ENCODE measurements at regions not wholly inside any gene's neighbourhood (a gene's known extent, or its start where the extent isn't known, plus 50 kb on each side); places are given as distances from the start of the nearest gene placed in this dataset.

- DNase-seq (ENCODE audit: low spot score): no peak
These were observed 124.8 kb upstream of the AJAP1 start for GRCh38 chr1:4529446-4530165.

GRCh38 chr1:4530166-4530785 is 124.1 kb upstream of the AJAP1 start:
- no peak for DNase-seq (ENCODE audit: low spot score)

GRCh38 chr1:4531842-4532241 is 122.6 kb upstream of the AJAP1 start:
- DNase-seq (ENCODE audit: low spot score): no peak

- no peak for DNase-seq (ENCODE audit: low spot score)
These were observed 121.8 kb upstream of the AJAP1 start for GRCh38 chr1:4532656-4533055.

- DNase-seq (ENCODE audit: low spot score): no peak
These were observed 107.5 kb upstream of the AJAP1 start for GRCh38 chr1:4546911-4547310.

GRCh38 chr1:4549930-4550329 is 104.5 kb upstream of the AJAP1 start:
- no peak for DNase-seq (ENCODE audit: low spot score)

- no peak for DNase-seq (ENCODE audit: low spot score)
These were observed 103.5 kb upstream of the AJAP1 start for GRCh38 chr1:4550941-4551340.

GRCh38 chr1:4551706-4552105 is 102.7 kb upstream of the AJAP1 start:
- DNase-seq (ENCODE audit: low spot score): no peak

- DNase-seq (ENCODE audit: low spot score): no peak
These were observed 100.6 kb upstream of the AJAP1 start for GRCh38 chr1:4553761-4554160.

GRCh38 chr1:4554271-4554865 is 100.0 kb upstream of the AJAP1 start:
- DNase-seq (ENCODE audit: low spot score): no peak

- no peak for DNase-seq (ENCODE audit: low spot score)
These were observed 96.5 kb upstream of the AJAP1 start for GRCh38 chr1:4557949-4558348.

- no peak for DNase-seq (ENCODE audit: low spot score)
These were observed 93.2 kb upstream of the AJAP1 start for GRCh38 chr1:4561205-4561604.

- no peak for DNase-seq (ENCODE audit: low spot score)
These were observed 92.1 kb upstream of the AJAP1 start for GRCh38 chr1:4562321-4562720.

GRCh38 chr1:4563586-4563985 is 90.8 kb upstream of the AJAP1 start:
- DNase-seq (ENCODE audit: low spot score): no peak

GRCh38 chr1:4564051-4564450 is 90.4 kb upstream of the AJAP1 start:
- DNase-seq (ENCODE audit: low spot score): no peak

GRCh38 chr1:4565166-4565565 is 89.2 kb upstream of the AJAP1 start:
- no peak for DNase-seq (ENCODE audit: low spot score)

- no peak for DNase-seq (ENCODE audit: low spot score)
These were observed 88.5 kb upstream of the AJAP1 start for GRCh38 chr1:4565801-4566449.

- DNase-seq (ENCODE audit: low spot score): no peak
These were observed 83.1 kb upstream of the AJAP1 start for GRCh38 chr1:4571263-4571662.

- DNase-seq (ENCODE audit: low spot score): no peak
These were observed 80.9 kb upstream of the AJAP1 start for GRCh38 chr1:4573526-4573925.

GRCh38 chr1:4581807-4582206 is 72.6 kb upstream of the AJAP1 start:
- no peak for DNase-seq (ENCODE audit: low spot score)

GRCh38 chr1:4584449-4584848 is 70.0 kb upstream of the AJAP1 start:
- DNase-seq (ENCODE audit: low spot score): no peak

GRCh38 chr1:4585216-4585615 is 69.2 kb upstream of the AJAP1 start:
- DNase-seq (ENCODE audit: low spot score): no peak

- no peak for DNase-seq (ENCODE audit: low spot score)
These were observed 68.7 kb upstream of the AJAP1 start for GRCh38 chr1:4585705-4586104.

Measured in AG20443 (cell line).